Stimulated activated CD8-positive, alpha-beta memory T cell treated with anti-CD3 and anti-CD28 coated beads, Interleukin-2, amount 100 ng/mL, for 1 hour (primary cell): ENCODE measurements at regions not wholly inside any gene's neighbourhood (a gene's known extent, or its start where the extent isn't known, plus 50 kb on each side); places are given as distances from the start of the nearest gene placed in this dataset.
"Not testable (repeated sequence)": the region's sequence is repeated elsewhere in the genome, so short reads cannot be mapped to it uniquely, and the experiment has no call there.

Source experiments
- DNase-seq, 2 donors: peaks; one replicate each; pipeline ENCODE4 v3.0.0-alpha.2; 2020; ENCODE audit warnings: low read depth in 2 of 2

- no peak for DNase-seq
These were observed 94.9 kb downstream of the TMEM130 start for GRCh38 chr7:98774884-98775283.

- no peak for DNase-seq
These were observed 92.8 kb downstream of the TMEM130 start for GRCh38 chr7:98777051-98777450.

GRCh38 chr7:98778421-98778820 is 91.4 kb downstream of the TMEM130 start:
- no peak for DNase-seq

GRCh38 chr7:98779800-98780587 is 89.8 kb downstream of the TMEM130 start:
- no peak for DNase-seq

GRCh38 chr7:98784216-98784785 is 85.5 kb downstream of the TMEM130 start:
- DNase-seq, result no peak

- no peak for DNase-seq
These were observed 83.8 kb downstream of the TMEM130 start for GRCh38 chr7:98785929-98786571.

- DNase-seq, result no peak
These were observed 80.8 kb downstream of the TMEM130 start for GRCh38 chr7:98788966-98789365.

- not testable (repeated sequence) for DNase-seq
These were observed 75.4 kb downstream of the TMEM130 start for GRCh38 chr7:98794453-98794852.

GRCh38 chr7:98795741-98796493 is 73.9 kb downstream of the TMEM130 start:
- DNase-seq, result no peak
